ENCODE measurements at regions not wholly inside any gene's neighbourhood (a gene's known extent, or its start where the extent isn't known, plus 50 kb on each side); places are given as distances from the start of the nearest gene placed in this dataset.
"Not testable (repeated sequence)": the region's sequence is repeated elsewhere in the genome, so short reads cannot be mapped to it uniquely, and the experiment has no call there.

DNA sequence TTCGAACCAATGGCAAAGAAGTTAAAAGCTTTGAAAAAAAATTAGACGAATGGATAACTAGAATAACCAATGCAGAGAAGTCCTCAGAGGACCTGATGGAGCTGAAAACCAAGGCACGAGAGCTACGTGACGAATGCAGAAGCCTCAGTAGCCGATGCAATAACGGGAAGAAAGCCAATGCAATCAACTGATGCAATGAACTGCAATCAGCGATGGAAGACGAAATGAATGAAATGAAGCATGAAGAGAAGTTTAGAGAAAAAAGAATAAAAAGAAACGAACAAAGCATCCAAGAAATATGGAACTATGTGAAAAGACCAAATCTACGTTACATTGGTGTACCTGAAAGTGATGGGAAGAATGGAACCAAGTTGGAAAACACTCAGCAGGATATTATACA lies 52.6 kb upstream of the MRPS30 start:
- DNase-seq (ENCODE audit: low spot score), result not testable (repeated sequence)

DNA sequence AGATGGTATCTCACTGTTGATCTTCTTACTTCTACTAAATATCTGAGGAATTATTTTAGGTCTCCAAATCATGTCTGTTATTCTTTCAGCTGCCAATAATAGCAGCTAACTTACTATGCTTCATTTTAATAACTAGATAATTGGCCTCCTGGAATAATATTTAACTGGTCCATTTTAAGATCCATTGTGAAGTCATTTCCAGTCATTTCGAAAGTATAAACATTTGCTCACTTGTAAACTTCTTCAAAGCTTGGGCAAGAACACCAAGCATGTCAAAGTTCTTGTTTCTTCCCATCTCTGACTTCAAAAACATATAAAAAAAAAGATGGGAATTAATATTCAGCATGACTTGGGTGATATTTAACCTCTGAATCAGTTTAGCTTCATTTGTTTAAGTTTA lies 61.4 kb upstream of the MRPS30 start:
- no peak for DNase-seq (ENCODE audit: low spot score)

DNA sequence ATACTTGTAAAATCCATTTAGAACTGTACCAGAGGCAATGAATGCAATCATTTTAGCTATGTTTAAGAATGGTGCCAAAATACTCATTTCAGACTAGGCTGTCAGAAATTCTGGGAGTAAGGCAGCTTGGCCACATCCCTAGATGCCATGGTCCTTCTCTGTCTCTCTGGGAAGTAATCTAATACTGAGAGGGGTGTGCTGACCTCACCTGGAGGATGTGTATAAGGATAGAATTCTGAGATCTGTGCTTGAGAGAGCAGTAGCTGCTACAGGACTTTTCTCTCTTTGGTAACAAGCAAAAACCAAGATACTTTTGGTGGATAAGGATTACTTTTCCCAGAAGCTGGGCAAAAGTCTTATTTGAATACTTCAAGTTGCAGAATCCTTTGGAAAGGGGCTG lies 68.1 kb upstream of the MRPS30 start:
- no peak for DNase-seq (ENCODE audit: low spot score)

DNA sequence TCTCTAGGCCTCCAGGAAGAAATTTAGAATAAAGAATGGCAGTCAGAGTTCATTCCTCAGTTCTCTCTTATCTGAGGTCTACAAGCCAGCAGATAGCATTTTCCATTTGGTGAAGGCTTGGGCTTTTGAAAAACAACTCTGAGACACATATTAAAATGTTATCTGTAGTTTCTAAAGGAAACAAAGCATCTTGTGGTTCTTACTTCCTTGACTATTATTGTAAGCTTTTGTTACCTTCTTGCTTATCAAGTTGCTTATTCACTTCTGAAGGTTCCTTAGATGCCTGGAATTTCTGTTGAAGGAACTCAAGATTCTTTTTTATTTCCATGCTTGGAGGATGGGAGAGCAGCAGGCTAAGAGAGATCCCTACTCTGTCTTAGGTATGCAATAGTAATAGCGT lies 79.2 kb upstream of the MRPS30 start:
- DNase-seq (ENCODE audit: low spot score), result no peak

DNA sequence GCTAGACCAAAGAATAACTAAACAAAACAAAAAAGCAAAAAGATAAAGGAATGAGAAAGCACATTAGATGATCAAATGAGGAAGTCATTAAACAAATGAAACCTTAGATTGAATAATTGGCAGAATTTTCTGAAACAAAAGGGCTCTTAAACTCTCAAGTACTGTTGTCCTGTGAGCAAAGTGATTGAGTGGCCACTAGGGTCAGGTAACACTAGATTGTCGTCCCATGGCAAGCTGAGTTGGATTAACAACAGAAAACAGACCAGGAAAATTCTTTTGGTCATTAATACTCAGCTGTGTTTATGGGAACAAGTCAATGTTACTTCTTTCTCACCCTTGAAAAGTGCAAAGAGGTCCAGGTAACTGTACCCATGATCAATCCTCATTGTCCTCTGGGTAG lies 81.6 kb upstream of the MRPS30 start:
- no peak for DNase-seq (ENCODE audit: low spot score)

DNA sequence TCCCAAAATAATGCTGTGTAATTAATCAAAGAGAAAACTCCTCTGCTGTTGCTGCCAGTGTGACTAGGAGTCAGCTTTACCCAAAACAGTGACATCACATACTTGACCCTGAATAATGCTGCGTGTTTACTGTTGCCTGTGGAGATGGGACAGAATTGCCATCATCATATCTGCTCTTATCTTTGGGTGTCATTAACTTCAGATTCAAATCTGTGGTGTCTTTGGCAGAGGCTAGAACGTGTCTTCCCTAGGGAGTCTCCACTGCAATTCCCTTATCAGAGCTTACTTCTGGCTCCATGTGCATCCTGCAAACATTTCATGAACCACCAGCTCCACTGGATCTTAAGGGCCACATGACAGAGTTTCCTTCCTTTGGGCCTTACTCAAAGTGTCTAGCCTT lies 88.9 kb upstream of the MRPS30 start:
- no peak for DNase-seq (ENCODE audit: low spot score)

DNA sequence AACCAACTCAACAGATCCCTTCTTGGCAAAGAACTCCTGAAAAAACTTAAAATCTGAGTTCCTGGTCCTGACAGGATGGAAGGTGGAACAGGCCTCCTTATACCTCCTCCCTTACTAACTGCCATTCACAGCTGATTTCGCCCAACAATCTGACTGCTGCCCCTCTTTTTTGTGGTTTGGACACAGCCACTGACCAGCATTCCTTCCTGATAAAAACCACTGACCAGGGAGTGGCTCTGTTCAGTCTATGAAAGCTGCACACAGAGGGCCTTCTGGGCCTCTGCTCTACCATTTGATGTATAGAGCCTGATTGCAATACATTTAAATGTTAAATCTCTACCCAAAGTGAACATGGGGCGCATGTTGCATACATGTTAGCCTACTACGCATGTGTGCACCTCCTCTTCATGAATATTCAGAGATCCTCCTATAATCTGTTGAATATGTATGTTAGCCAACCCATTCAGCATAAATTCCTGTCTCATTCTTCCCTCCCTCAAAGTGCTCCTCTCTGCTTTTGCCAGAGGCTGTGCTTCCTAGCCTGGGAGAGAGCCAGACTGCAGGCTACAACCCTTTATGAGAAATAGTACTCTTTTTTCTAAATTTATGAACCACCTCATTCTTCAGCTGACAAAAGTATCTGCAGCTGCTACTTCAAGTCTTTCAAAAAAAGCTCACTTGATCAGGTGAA lies 93.7 kb upstream of the MRPS30 start:
- no peak for DNase-seq (ENCODE audit: low spot score)

DNA sequence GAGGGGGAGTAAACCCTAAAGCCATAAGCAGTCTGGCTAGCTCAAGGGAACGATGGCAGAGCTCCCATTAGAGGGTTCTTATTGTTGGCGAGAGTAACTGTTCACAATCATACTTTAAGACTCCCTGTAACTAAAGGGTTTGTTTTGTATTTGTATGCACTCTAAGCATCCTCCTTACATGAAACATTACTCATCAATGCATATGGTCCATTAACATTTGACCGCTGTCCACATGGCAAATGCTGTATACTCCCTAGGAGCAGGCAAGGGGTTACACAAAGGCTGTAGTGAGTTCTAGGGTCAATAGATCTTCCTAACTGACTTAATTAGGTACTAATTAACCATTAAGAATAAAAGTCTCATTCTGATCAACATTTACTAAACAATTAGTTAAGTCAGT lies 95.3 kb upstream of the MRPS30 start:
- no peak for DNase-seq (ENCODE audit: low spot score)

DNA sequence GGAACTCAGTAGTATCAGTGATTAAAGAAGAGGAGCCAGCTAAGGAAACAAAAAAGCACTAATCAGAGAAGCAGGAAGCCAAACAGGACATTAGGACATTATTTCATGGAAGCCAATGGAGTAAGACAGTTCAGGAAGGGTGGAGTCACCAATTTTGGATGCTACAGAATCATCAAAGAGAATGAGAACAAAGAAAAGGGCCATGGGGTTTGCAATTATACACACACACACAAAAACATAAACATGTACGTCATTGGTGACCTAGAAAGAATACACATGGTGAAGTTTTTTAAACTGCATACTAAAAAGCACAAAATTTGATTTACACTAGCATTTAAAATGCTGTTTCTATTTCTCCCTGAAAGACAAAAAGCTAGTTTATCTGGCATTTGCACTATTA lies 96.8 kb upstream of the MRPS30 start:
- DNase-seq (ENCODE audit: low spot score), result no peak

DNA sequence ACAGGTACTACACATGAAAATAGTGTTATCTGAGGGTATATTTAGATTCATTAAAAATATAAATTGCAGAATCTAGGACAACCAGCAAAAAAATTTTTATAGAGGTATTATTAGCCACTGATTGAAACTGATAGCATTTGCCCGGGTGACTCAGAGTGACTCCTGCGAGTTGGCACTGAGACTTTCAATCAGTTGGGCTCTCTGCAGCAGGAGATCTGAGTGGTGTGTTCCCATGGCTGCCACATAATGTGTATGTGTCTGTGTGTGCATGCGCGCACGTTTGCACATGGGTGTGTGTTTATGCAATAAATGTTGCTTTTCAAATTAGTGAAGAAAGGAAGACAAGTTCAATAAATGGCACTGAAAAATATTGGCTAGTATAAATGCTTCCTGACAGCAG lies 100.1 kb upstream of the MRPS30 start:
- no peak for DNase-seq (ENCODE audit: low spot score)

DNA sequence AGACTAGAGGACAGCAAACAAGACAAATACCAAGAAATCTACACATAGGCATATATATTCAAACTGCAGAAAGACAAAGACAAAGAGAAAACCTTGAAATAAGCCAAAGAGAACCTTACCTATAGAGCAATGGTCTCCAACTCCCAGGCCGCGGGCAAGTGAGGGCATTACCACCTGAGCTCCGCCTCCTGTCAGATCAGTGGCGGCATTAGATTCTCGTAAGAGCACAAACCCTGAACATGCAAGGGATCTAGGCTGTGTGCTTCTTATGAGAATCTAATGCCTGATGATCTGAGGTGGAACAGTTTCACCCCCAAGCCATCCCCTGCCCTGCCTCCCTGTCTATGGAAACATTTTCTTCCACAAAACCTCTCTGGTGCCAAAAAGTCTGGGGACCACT lies 101.0 kb upstream of the MRPS30 start:
- no peak for DNase-seq (ENCODE audit: low spot score)

DNA sequence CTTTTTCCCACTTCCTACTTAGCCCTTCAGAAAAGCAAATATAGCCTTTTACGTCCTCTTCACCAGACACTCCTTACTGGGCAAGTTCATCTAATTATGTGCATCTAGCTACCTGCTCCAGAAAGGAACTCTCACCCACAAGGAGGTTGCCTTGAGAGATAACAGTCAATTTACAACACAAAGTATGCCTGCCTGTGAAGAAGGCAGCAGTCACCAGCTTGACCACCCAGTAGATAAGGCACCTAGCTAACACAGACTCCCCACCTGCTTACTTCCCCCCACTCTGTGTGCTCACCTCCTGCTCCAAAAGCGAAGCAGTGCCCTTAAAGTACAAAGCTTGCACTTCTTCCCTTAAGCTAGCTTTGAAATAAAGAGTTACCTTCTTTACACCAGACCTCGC lies 111.7 kb upstream of the MRPS30 start:
- DNase-seq (ENCODE audit: low spot score), result no peak

DNA sequence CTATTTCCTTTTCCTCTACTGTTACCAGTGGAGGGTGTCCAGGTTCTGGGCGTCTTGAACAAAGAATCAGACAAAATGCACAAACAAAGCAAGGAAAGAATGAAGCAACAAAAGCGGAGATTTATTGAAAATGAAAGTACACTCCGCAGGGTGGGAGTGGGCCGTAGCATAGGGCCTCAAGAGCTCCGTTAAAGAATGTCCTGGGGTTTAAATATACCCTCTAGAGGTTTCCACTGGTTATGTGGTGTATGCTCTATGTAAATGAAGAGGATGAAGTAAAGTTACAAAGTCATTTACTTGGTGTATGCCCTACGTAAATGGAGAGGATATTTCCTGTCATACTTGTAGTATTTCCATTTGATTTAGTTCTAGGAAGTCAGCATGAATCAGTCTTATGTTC lies 113.5 kb upstream of the MRPS30 start:
- no peak for DNase-seq (ENCODE audit: low spot score)

DNA sequence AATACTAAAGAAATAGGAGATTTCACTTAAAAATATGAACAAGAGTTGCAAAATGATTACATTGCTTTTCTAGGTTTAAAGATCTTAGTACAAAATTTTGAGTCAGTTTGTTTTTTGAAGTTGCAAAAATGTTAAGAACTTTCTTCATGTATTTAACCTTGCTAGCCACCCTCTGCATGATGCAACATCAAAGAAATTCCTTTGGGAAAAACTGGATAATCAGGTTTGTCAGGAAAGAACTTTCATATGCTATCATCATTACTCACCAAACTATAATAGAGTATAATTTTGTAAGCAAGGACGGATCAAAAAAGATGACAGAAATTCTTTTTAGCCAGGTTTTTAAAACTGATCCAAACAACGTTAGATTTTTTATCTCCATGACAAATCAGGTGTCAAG lies 116.9 kb upstream of the MRPS30 start:
- no peak for DNase-seq (ENCODE audit: low spot score)

DNA sequence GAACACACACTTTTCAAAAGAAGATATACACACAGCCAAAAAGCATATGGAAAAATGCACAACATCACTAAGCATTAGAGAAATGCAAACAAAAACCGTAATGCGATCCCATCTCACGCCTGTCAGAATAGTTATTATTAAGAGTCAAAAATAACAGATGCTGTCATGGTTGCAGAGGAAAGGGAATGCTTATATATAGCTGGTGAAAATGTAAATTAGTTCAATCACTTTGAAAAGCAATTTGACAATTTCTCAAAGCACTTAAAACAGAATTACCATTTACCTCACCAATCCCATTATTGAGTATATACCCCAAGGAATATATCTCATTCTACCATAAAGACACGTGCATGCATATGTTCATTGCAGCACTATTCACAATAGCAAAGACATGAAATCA lies 126.8 kb upstream of the MRPS30 start:
- DNase-seq (ENCODE audit: low spot score), result no peak

DNA sequence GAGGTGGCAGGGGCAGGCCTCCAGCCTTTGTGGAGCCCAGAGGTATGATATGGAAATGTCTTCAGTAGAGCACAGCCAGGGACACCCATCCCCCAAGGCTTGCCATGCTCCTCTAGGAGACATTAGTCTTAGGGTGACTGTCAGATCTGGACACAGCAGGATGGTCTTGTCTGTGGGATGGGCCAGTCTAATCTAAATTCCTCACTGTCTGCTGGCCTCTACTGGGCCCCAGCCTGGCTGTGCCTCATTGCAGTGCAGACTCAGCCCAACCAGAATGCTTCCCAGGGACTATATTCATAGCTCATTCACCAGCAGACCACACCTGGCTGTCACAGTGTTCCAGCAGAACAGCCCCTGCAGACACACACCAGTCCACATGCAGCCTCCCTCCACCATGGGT lies 129.5 kb upstream of the MRPS30 start:
- no peak for DNase-seq (ENCODE audit: low spot score)

DNA sequence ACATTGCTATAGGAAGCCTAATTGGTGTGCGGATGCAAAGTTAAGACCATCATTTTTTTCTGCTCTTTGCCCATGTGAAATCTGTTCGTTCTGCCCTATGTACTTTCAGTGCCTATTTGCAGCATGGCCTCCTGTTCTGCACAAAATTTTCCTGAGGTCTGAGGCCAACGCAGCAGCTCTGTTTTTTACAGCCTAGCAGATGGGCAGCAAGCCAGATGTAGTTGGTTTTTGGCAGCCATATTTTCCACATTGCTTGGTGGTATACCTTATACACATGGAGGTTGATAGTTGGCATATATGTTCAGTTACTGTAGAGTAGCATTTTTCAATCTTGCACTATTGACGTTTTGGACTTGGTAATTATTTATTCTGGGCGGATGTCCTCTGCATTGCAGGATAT lies 133.5 kb upstream of the MRPS30 start:
- DNase-seq (ENCODE audit: low spot score), result no peak

DNA sequence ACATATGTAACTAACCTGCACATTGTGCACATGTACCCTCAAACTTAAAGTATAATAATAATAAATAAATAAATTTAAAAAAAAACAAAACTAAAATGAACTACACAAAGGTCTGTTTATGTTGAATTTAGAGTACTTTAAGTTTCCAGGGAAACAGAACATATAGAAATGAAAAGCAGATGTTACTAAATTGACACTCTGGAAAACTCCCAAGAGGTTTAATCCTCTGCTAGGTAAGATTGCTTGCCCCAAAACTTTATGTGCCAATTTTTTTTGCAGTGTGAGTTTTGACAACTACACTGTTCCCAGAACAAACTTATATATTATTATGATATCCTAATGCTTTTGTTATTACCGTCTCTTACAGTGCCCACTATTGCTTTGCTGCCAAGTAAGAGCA lies 134.3 kb upstream of the MRPS30 start:
- no peak for DNase-seq (ENCODE audit: low spot score)

DNA sequence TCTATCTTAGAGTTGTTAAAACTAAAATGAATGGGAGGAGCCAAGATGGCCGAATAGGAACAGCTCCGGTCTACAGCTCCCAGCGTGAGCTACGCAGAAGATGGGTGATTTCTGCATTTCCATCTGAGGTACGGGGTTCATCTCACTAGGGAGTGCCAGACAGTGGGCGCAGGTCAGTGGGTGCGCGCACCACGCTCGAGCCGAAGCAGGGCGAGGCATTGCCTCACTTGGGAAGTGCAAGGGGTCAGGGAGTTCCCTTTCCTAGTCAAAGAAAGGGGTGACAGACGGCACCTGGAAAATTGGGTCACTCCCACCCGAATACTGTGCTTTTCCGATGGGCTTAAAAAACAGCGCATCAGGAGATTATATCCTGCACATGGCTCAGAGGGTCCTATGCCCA lies 140.3 kb upstream of the MRPS30 start:
- DNase-seq (ENCODE audit: low spot score), result not testable (repeated sequence)

DNA sequence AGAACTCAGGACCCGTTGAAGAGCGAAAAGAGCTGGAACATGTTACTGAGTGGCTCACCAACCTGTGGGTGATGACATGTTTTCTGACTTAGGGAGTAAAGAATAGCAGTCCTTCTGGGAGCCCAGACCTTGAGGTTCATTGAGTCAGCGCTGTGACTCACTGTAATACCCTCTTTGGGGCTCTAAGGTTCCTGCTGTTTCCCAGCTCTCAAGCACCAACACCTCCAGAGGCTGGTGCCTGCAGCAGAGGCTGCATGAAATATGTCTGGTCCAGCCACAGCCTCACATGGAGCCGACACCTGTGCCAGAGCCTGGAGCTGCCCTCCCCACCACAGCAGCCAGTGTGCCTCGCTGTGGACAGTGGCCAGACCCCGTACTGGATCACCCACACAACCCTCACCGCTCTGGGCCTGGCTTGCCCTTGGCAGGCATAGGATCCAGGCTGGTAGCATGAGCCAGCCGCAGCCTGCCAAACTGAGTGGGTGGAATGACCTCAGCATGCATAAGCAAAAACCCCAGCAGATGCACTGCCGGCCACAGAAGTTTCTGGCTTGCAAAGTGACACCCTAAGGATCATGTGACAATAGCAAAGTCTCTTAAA lies 143.5 kb upstream of the MRPS30 start:
- peak; percentile 11 for DNase-seq (ENCODE audit: low spot score)

DNA sequence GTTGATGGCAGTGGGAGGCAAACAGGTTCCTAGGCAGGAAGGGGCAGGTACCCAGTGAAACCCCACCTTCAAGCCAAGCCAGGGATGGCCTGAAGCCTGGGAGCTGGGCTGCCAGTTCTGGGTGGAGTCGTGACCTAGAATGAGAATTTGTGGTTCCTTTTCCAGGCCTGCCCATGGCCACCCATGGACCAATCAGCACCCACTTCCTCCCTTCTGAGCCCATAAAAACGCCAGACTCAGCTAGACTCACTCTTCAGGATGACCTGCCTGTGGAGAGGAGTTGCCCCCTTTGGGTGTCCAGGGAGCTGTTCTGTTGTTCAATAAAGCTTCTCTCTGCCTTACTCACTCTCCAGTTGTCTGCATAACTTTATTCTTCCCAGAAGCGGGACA lies 144.0 kb upstream of the MRPS30 start:
- no peak for DNase-seq (ENCODE audit: low spot score)

DNA sequence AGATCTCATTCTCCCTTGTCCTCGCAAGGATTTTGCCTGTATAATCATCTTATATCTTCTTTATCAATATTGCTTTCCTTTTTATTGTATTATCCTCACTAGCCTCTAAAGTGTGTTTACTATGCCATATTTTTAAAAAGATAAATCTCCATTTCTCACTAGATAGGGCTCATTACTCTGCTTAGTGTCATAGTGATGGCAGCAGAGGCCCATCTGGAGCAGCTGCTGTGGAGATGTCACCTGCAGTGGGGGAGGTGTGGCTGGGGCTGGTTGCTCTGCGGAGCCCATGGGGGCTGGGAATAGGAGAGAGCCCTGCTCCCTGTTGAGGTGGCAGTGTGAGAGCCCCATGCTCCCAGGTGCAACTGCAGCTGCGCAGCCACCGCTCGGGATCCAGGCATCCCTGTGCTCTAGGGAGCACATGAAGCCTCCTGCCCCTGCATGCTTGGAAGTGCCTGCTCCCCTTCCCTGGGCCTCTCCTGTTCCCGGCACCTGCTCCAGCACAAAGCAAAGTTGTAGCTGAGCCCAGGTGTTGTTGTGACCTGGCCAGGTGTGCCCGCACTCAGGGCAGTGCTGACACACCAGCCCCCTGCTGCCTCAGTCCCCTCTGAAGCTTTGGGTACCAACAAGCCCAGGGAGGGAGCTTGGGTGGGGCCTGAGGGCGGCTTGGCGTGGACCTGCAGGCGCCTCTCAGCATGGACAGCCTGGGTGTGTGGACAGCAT lies 144.6 kb upstream of the MRPS30 start:
- DNase-seq (ENCODE audit: low spot score), result no peak

DNA sequence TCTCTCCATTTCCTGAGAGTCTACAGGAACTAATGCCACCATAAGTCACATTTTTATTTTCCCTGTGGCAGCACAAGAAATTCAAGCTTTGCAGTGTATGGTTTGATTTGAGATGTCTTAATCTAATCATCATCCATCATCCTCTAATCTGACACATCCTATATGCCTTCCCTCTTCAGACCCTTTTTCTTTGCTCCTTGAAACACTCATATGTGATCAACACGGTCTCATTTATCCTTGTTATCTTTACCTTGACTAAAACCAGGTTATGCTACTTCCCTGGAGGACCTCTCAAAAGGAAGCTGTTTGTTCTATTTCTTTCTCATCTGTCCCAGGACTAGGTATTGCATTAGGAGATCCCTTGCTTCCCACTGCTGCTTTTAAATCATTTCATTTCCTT lies 146.9 kb upstream of the MRPS30 start:
- no peak for DNase-seq (ENCODE audit: low spot score)

DNA sequence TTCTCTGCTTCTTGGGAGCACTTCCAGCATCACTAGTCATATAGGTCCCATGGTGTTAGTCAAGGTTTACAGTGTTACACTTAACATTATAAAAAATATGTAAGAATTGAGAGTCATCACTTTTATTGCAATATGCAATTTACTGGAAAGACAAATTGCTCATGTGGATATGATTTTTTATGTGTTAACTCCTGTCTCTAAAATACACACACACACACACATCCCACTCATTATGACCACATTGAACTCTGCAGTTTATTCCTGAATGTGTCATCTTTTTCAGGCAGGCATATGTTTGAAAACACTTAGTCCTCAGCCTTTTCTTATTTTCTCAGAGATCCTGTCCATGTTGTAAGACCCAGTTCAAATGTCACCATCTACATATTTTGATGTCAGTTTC lies 148.5 kb upstream of the MRPS30 start:
- no peak for DNase-seq (ENCODE audit: low spot score)
